HEK293 (cell line): ENCODE measurements at regions not wholly inside any gene's neighbourhood (a gene's known extent, or its start where the extent isn't known, plus 50 kb on each side); places are given as distances from the start of the nearest gene placed in this dataset.
"Not testable (repeated sequence)": the region's sequence is repeated elsewhere in the genome, so short reads cannot be mapped to it uniquely, and the experiment has no call there.

ENCODE experiments used
- CTCF ChIA-PET: fragments of 350-600 bp; formaldehyde crosslinking; extraction: SDS; loops from one replicate; lab custom pipeline; 2021; ENCODE audit warnings: antibody characterized with exemption; lab: Yijun Ruan, JAX
- POLR2A ChIA-PET: fragments of 300-600 bp; formaldehyde crosslinking; extraction: SDS; loops from one replicate; lab custom pipeline; 2020; ENCODE audit warnings: antibody characterized with exemption, inconsistent platforms; lab: Yijun Ruan, JAX
- H3K27ac ChIP-seq: fragments of 200-500 bp; sonication (Bioruptor generic); 2 replicates; pipeline ENCODE4 v1.5.1; 2014; ENCODE audit warnings: low read depth, low read length, control low read depth, inconsistent platforms; ENCODE audit errors: extremely low read depth
- H3K36me3 ChIP-seq, 2 experiments: fragments of 200-500 bp in 1 of 2; sonication (Bioruptor generic) in 1 of 2; 1 replicate in 1 of 2; 2 replicates in 1 of 2; pipeline ENCODE4 v1.5.1; 2014 to 2017; ENCODE audit warnings: inconsistent platforms in 2 of 2, low read length in 2 of 2; ENCODE audit not compliant: control insufficient read depth in 2 of 2, insufficient read depth in 1 of 2
- H3K4me1 ChIP-seq: fragments of 200-500 bp; sonication (Bioruptor generic); 2 replicates; pipeline ENCODE4 v1.5.1; 2014; ENCODE audit warnings: mild to moderate bottlenecking, low read length, inconsistent platforms; ENCODE audit not compliant: control insufficient read depth, insufficient read depth
- H3K4me3 ChIP-seq: 2 replicates; pipeline ENCODE4 v1.5.1; 2011; ENCODE audit warnings: low read depth, mild to moderate bottlenecking, control low read depth, low read length, moderate library complexity
- H3K9me3 ChIP-seq: fragments of 200-500 bp; sonication (Bioruptor generic); 2 replicates; pipeline ENCODE4 v1.5.1; 2014; ENCODE audit warnings: low read depth, low read length, inconsistent platforms; ENCODE audit not compliant: control insufficient read depth, insufficient read depth
- KLF9 ChIP-seq: fragments of 450-650 bp; formaldehyde crosslinking; IDR thresholded peaks from 2 replicates; pipeline ENCODE4 v1.5.1; 2016; ENCODE audit warnings: missing biosample characterization, missing genetic modification characterization, low read depth
- MZF1 ChIP-seq: fragments of 450-650 bp; formaldehyde crosslinking; IDR thresholded peaks from 2 replicates; pipeline ENCODE4 v1.5.1; 2017; ENCODE audit warnings: missing biosample characterization, missing genetic modification characterization, borderline replicate concordance
- PATZ1 ChIP-seq: fragments of 450-650 bp; formaldehyde crosslinking; IDR thresholded peaks from 2 replicates; pipeline ENCODE4 v1.5.1; 2016; ENCODE audit warnings: missing biosample characterization, missing genetic modification characterization
- SP2 ChIP-seq: fragments of 450-650 bp; formaldehyde crosslinking; IDR thresholded peaks from 2 replicates; pipeline ENCODE4 v1.5.1; 2016; ENCODE audit warnings: missing biosample characterization, missing genetic modification characterization
- TCF7L2 ChIP-seq: IDR thresholded peaks from 2 replicates; pipeline ENCODE4 v1.6.1; 2011; ENCODE audit warnings: low read depth, mild to moderate bottlenecking, inconsistent platforms, low read length, moderate library complexity, borderline replicate concordance
- YY1 ChIP-seq: fragments of 450-650 bp; formaldehyde crosslinking; IDR thresholded peaks from 2 replicates; pipeline ENCODE4 v1.5.1; 2018; ENCODE audit warnings: missing biosample characterization, missing genetic modification characterization
- ZBTB10 ChIP-seq: fragments of 450-650 bp; formaldehyde crosslinking; IDR thresholded peaks from 2 replicates; pipeline ENCODE4 v1.5.1; 2016; ENCODE audit warnings: missing biosample characterization, missing genetic modification characterization
- ZNF121 ChIP-seq: fragments of 450-650 bp; formaldehyde crosslinking; IDR thresholded peaks from 2 replicates; pipeline ENCODE4 v1.5.1; 2016; ENCODE audit warnings: missing biosample characterization, missing genetic modification characterization
- ZNF26 ChIP-seq: fragments of 450-650 bp; formaldehyde crosslinking; IDR thresholded peaks from 2 replicates; pipeline ENCODE4 v1.5.1; 2016; ENCODE audit warnings: missing biosample characterization, missing genetic modification characterization
- ZNF426 ChIP-seq: fragments of 450-650 bp; formaldehyde crosslinking; IDR thresholded peaks from 2 replicates; pipeline ENCODE4 v1.5.1; 2017; ENCODE audit warnings: missing biosample characterization, missing genetic modification characterization, mild to moderate bottlenecking, inconsistent platforms, moderate library complexity
- ZNF544 ChIP-seq: fragments of 450-650 bp; formaldehyde crosslinking; IDR thresholded peaks from 2 replicates; pipeline ENCODE4 v1.5.0; 2017; ENCODE audit warnings: missing biosample characterization, missing genetic modification characterization
- ZNF621 ChIP-seq: fragments of 450-650 bp; formaldehyde crosslinking; IDR thresholded peaks from 2 replicates; pipeline ENCODE4 v1.5.1; 2017; ENCODE audit warnings: missing biosample characterization, missing genetic modification characterization
- TF ChIP-seq, protein P1 (sequence below): fragments of 450-650 bp; formaldehyde crosslinking; optimal IDR thresholded peaks from 2 replicates; pipeline ENCODE3; 2016; ENCODE audit warnings: missing biosample characterization, mild to moderate bottlenecking, missing genetic modification characterization
- TF ChIP-seq, protein P2 (sequence below): fragments of 450-650 bp; formaldehyde crosslinking; IDR thresholded peaks from 2 replicates; pipeline ENCODE4 v1.5.1; 2016; ENCODE audit warnings: missing biosample characterization, missing genetic modification characterization
- TF ChIP-seq, protein P3 (sequence below): fragments of 450-650 bp; formaldehyde crosslinking; IDR thresholded peaks from 2 replicates; pipeline ENCODE4 v1.5.1; 2016; ENCODE audit warnings: missing biosample characterization, missing genetic modification characterization

DNA sequence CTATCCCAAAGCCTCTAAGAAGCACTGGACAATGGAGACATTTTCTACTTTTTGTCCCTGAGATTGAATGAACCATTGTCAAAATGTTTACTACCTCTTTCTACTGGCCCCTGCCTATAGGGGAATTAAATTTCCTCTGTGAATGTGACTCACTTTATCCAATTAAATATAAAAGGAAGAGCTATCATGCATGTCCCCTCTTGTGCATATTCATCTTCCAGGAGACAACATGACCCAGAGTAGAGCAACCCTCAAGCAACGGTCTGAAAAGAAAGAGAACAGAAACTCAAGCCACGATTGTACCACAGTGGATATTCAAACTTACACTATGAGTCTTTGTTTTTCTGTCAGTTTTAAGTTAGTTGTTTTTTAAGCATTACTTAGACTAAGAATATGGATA lies 938.4 kb upstream of the ATXN7L3B start (continued):
- TF ChIP-seq ZBTB10 (tag by site-specific recombination) (no peak), KLF9 (tag by site-specific recombination) (no peak), ZNF121 (no peak), ZNF544 (tag by site-specific recombination) (no peak)
- TF ChIP-seq, protein P1, sequence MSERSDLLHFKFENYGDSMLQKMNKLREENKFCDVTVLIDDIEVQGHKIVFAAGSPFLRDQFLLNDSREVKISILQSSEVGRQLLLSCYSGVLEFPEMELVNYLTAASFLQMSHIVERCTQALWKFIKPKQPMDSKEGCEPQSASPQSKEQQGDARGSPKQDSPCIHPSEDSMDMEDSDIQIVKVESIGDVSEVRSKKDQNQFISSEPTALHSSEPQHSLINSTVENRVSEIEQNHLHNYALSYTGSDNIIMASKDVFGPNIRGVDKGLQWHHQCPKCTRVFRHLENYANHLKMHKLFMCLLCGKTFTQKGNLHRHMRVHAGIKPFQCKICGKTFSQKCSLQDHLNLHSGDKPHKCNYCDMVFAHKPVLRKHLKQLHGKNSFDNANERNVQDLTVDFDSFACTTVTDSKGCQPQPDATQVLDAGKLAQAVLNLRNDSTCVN (tag by site-specific recombination): no peak

- CTCF ChIA-PET, H3K4me1 ChIP-seq, H3K36me3 ChIP-seq, POLR2A ChIA-PET, H3K4me3 ChIP-seq, H3K27ac ChIP-seq, H3K9me3 ChIP-seq: not testable (repeated sequence)
Observed at GRCh38 chr12:73605925-73606324, 931.7 kb upstream of the ATXN7L3B start.

- no peak overlapping the region for H3K27ac ChIP-seq
- no peaks in the 10 kb centered on the region for H3K36me3 ChIP-seq
- no peak overlapping the region for H3K4me3 ChIP-seq
- ChIA-PET POLR2A (no interaction called here), CTCF (no interaction called here)
- H3K4me1 ChIP-seq: no peaks in the 10 kb centered on the region
- H3K9me3 ChIP-seq: no peaks in the 10 kb centered on the region
- TF ChIP-seq, protein P2, sequence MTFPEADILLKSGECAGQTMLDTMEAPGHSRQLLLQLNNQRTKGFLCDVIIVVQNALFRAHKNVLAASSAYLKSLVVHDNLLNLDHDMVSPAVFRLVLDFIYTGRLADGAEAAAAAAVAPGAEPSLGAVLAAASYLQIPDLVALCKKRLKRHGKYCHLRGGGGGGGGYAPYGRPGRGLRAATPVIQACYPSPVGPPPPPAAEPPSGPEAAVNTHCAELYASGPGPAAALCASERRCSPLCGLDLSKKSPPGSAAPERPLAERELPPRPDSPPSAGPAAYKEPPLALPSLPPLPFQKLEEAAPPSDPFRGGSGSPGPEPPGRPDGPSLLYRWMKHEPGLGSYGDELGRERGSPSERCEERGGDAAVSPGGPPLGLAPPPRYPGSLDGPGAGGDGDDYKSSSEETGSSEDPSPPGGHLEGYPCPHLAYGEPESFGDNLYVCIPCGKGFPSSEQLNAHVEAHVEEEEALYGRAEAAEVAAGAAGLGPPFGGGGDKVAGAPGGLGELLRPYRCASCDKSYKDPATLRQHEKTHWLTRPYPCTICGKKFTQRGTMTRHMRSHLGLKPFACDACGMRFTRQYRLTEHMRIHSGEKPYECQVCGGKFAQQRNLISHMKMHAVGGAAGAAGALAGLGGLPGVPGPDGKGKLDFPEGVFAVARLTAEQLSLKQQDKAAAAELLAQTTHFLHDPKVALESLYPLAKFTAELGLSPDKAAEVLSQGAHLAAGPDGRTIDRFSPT (tag by site-specific recombination): no peak
- no peak for TF ChIP-seq TCF7L2
Observed at GRCh38 chr12:73612551-73612950, 925.1 kb upstream of the ATXN7L3B start.

GRCh38 chr12:73623421-73623820 lies 914.2 kb upstream of the ATXN7L3B start:
- POLR2A ChIA-PET: no interaction called here
- no peaks in the 10 kb centered on the region for H3K4me1 ChIP-seq
- TF ChIP-seq, protein P3, sequence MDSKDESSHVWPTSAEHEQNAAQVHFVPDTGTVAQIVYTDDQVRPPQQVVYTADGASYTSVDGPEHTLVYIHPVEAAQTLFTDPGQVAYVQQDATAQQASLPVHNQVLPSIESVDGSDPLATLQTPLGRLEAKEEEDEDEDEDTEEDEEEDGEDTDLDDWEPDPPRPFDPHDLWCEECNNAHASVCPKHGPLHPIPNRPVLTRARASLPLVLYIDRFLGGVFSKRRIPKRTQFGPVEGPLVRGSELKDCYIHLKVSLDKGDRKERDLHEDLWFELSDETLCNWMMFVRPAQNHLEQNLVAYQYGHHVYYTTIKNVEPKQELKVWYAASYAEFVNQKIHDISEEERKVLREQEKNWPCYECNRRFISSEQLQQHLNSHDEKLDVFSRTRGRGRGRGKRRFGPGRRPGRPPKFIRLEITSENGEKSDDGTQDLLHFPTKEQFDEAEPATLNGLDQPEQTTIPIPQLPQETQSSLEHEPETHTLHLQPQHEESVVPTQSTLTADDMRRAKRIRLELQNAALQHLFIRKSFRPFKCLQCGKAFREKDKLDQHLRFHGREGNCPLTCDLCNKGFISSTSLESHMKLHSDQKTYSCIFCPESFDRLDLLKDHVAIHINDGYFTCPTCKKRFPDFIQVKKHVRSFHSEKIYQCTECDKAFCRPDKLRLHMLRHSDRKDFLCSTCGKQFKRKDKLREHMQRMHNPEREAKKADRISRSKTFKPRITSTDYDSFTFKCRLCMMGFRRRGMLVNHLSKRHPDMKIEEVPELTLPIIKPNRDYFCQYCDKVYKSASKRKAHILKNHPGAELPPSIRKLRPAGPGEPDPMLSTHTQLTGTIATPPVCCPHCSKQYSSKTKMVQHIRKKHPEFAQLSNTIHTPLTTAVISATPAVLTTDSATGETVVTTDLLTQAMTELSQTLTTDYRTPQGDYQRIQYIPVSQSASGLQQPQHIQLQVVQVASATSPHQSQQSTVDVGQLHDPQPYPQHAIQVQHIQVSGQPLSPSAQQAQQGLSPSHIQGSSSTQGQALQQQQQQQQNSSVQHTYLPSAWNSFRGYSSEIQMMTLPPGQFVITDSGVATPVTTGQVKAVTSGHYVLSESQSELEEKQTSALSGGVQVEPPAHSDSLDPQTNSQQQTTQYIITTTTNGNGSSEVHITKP (tag by site-specific recombination): no peak
- TF ChIP-seq PATZ1: no peak
- TF ChIP-seq ZNF621 (tag by site-specific recombination): no peak
- TF ChIP-seq ZNF426 (tag by site-specific recombination): no peak
- TF ChIP-seq ZNF26 (tag by site-specific recombination): no peak
- no peak for TF ChIP-seq MZF1
- no peak for TF ChIP-seq SP2 (tag by site-specific recombination)
- TF ChIP-seq YY1 (tag by site-specific recombination): no peak

More at GRCh38 chr12:73623421-73623820, 914.2 kb upstream of the ATXN7L3B start:
- CTCF ChIA-PET: no interaction called here
- Histone ChIP-seq H3K9me3 (no peaks in the 10 kb centered on the region), H3K4me3 (no peak overlapping the region), H3K36me3 (no peaks in the 10 kb centered on the region), H3K27ac (no peak overlapping the region)
